GM18498 (cell line): ENCODE measurements at regions not wholly inside any gene's neighbourhood (a gene's known extent, or its start where the extent isn't known, plus 50 kb on each side); places are given as distances from the start of the nearest gene placed in this dataset.

ENCODE experiments used
- ATAC-seq: cut with Tn5 transposase; IDR thresholded peaks from one replicate; pipeline ENCODE4 v1.9.1; 2021; ENCODE audit warnings: mild to moderate bottlenecking, moderate library complexity; ENCODE audit not compliant: unreplicated experiment

GRCh38 chr10:78738861-78739260 is 329.9 kb upstream of the ZMIZ1 start:
- ATAC-seq: no peak

GRCh38 chr10:78739444-78740053 is 329.2 kb upstream of the ZMIZ1 start:
- no peak for ATAC-seq

- no peak for ATAC-seq
Observed at GRCh38 chr10:78740976-78741915, 327.5 kb upstream of the ZMIZ1 start.

- no peak for ATAC-seq
Observed at GRCh38 chr10:78742406-78742729, 326.4 kb upstream of the ZMIZ1 start.

- no peak for ATAC-seq
Observed at GRCh38 chr10:78742730-78743615, 325.8 kb upstream of the ZMIZ1 start.

GRCh38 chr10:78744056-78744455 is 324.7 kb upstream of the ZMIZ1 start:
- no peak for ATAC-seq

- no peak for ATAC-seq
Observed at GRCh38 chr10:78744491-78745090, 324.2 kb upstream of the ZMIZ1 start.

- ATAC-seq: no peak
Observed at GRCh38 chr10:78745441-78745840, 323.3 kb upstream of the ZMIZ1 start.

GRCh38 chr10:78746155-78746763 is 322.5 kb upstream of the ZMIZ1 start:
- no peak for ATAC-seq

GRCh38 chr10:78747401-78748234 is 321.1 kb upstream of the ZMIZ1 start:
- ATAC-seq: no peak

GRCh38 chr10:78748235-78748533 is 320.6 kb upstream of the ZMIZ1 start:
- ATAC-seq: no peak

GRCh38 chr10:78749200-78749599 is 319.6 kb upstream of the ZMIZ1 start:
- ATAC-seq: no peak

- ATAC-seq: no peak
Observed at GRCh38 chr10:78749898-78750297, 318.9 kb upstream of the ZMIZ1 start.

- ATAC-seq: no peak
Observed at GRCh38 chr10:78750418-78750817, 318.3 kb upstream of the ZMIZ1 start.

GRCh38 chr10:78751716-78752115 is 317.1 kb upstream of the ZMIZ1 start:
- ATAC-seq: no peak

- no peak for ATAC-seq
Observed at GRCh38 chr10:78752221-78752620, 316.5 kb upstream of the ZMIZ1 start.

GRCh38 chr10:78752708-78753107 is 316.1 kb upstream of the ZMIZ1 start:
- ATAC-seq: no peak

- ATAC-seq: no peak
Observed at GRCh38 chr10:78754269-78755062, 314.3 kb upstream of the ZMIZ1 start.

- ATAC-seq: no peak
Observed at GRCh38 chr10:78755063-78755701, 313.6 kb upstream of the ZMIZ1 start.
